ENCODE measurements at regions not wholly inside any gene's neighbourhood (a gene's known extent, or its start where the extent isn't known, plus 50 kb on each side); places are given as distances from the start of the nearest gene placed in this dataset.

DNA sequence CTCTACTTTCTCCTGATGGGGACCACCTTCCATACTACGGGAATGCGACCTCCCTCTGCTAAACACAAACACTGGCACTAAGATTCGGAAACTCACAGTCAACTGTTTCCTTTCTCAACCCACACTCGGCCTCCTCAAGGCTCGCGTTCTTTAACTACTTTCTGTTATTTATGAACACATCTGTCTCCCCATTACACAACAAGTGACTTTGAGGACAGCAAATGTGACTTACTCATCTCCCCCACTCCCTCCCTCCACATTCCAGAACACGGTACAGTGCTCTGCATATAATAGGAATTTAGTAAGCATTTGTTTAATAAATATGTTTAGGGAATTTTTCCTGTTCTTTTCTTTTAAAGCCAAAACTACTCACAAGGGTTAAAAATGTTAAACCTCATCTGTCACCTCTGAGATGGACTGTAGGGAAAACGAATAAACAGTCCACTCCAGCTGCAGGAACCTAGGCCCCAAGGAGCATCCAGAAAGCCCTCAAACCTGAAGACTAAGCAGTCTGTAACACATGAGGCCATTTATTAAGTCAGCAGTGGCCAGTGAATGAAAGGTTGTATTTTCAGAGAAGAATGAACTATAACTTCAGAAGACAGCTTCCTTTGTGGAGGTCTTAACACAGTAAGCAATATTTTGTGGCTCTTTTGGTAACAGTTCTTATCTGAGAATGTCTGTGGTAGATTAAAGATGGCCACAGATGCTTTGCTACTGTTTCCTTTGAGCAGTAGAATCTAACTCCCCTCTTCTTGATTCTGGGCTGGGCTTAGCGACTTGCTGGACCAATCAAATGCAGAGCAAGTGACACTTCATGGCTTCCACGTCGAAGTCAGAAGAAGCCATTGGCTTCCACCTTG, 209.6 kb upstream of the DTNBP1 start:
- DNase-seq = no peak

DNA sequence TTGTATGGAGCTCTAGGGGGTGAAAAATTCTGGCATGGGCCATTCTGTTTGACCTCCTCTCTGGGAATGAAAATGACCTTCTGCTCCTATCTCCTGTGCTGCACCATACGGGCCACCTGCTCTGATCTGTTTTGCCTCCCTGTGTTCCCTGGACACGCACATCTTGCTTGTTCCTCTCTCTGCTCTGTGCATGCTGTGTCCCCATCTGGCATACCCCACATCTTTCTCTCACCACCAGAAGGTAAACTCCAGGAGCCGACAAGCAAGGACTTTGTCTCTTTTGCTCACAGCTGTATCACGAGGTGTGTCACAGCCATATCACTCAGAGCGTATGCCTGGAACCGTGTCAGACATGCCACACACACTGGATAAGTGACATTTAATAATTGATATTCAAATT, 208.4 kb upstream of the DTNBP1 start:
- no peak for DNase-seq

DNA sequence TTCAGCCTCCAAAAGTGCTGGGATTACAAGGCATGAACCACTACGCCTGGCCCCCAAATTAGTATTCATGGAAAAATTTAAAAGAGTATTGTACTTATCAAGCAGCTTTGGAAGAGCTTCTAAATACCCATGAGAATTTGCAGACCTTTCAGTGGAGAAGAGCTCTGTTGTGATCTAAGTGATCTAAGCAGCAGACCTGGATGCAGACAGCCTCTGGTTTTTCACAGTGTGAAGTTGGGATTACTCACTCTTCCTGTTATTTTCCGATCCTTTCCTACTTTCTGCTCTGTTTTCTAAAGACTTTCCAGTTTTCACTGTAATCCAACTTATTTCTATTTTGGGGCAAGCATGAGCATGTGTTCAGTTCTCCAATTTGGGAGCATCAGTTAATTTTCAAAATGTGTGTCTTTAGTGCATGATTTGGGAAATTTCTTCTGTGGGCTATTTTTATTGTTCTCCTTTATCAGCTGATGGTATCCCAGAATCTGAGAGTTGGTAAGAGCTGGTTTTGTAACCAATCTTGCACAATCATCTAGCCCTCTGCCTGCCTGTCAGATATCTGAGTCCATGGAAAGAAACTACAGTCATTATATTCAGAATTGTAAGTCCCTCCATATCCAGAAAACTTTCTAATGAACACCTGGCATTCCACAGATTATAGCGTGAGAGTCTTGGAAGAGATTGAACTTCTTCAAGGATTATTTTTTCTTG, 207.7 kb upstream of the DTNBP1 start:
- no peak for DNase-seq

DNA sequence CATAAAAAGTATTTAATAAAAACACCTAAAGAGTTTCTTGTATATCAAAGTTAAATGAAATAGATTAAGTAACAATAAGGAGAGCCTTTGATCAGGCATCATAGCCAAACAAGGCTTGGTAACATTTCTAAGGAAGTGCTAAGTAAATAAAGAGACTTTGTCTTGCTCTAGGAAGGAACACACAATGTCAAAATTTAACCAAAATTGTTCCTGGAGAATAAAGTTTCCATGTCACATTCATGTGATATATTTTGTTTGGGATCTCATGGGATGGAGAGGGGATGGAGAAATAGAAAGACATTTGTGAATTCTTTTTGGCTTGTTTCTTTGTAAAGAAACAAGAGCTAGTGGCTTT, 201.9 kb upstream of the DTNBP1 start:
- DNase-seq = no peak

DNA sequence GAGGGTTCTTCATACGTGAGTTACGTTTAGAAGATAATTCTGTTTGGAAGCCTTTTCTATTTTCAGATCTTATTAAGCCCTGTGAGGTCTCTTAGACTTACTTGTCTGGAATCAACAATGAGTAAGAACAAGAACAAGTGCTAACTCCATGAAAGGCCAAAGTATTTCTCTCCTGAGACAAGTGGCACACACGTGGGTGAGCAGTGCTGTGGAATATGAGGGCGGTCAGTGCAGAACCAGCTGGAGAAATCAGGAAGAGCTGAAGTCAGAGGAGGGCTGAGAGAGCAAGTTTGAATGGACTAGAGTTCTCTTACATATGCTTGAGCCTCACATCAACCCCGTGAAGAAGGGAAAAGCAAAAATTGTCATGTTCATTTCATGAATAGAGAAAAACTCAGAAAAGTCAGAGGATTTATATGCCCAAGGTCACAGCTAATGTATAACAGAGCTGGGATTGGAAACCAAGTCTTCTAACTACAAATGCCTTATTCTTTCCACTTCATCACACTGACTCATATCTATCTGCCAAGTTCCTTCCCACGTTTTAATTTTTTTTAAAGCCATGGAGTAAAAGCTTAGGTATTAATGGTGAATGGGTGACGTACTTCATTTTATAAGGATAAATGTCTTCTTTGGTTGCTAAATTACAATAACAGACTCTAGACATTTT, 201.3 kb upstream of the DTNBP1 start:
- DNase-seq = no peak

DNA sequence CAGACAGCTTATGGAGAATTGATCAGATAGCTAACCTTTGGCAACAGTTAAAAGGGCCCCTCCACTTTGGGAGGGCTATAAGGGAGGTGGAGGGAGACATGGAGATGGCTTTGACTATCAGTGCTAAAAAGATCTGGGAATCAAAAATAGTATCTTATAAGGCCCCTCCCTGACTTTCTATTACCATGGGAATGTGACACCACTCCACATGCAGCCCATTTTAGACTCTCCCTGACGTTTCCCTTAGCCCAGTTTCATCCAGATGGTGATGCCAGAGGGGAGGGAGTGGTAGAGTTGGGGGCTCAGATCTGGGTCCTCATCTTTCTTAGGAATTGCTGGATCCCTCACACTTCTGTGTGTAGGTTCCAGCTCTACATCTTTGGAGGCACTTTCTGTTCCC, 200.0 kb upstream of the DTNBP1 start:
- no peak for DNase-seq

DNA sequence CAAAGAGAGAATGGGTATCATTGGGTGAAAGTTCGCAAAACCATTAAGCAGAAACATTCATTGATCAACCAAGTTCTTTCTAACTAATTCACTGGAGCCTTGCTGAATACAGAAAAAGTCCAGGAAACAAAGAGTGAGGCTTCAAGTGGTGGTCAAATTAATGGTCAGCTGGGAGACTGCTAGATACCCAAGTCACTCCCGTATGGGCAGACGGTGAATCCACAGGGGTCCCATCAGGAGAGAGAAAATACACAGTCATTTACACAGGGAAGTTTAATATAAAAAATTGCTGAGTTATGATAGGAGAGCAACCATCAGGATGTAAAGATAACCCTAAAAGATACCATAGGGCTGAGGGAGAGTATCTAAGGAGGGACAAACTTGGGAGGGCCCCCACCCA, 198.7 kb upstream of the DTNBP1 start:
- DNase-seq = no peak

DNA sequence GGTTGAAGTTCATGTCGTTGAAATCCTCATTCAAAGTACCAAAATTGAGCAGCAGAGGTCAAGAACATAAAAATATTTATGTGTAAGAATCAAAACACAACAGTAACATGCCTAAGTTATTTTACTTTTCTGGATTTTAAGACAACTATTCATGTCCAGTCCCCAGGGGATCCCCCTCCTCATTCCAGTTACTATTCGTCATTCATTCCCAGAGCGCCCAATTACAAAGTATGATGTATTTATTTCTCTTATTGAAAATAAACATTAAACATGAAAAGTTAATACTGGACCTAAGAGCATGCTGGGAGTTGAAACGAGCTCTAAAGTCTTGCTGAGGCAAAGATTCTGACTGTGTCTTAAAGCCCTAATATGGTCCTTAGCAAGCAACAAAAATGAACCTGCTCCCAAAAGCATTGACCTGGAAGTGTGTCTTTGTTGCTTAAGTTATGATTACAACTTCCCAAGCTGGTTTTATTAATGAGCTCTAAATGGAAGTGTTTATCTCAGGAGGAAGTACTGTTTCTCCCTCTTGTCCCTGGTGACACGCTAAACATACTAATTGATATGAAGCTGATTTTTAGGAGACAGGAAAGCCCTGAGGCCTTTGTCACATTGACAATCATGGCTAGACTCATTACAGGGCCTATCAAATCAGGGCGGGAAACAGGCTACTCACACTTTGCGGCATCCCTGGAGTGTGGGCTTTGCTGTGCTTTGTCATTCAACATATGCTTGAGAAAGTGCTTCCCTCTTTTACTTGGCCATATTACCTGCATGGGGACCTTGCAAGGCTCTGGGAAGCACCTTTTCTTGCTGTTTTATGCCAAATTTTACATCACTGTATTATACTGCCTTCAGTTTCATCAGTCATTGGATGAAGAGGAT, 192.2 kb upstream of the DTNBP1 start:
- DNase-seq = no peak

DNA sequence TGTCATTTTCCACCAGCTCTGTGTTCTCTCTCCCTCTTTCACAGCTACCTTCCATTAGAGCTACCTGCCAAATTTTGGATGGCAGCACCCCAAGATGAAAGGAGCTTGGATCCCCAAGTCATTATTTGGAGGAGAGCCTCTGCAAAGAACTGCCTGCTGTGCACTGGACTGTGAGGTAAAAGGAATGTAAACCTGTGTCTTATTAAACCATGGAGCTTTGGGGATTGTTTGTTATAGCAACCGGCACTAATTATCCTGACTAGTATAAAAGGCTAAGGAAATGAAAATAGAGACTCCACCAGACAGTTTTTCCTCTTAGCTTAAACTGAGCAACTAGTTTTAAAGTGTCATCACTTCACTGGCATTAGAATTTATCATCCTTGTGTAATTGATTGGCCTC, 191.6 kb upstream of the DTNBP1 start:
- DNase-seq = no peak

DNA sequence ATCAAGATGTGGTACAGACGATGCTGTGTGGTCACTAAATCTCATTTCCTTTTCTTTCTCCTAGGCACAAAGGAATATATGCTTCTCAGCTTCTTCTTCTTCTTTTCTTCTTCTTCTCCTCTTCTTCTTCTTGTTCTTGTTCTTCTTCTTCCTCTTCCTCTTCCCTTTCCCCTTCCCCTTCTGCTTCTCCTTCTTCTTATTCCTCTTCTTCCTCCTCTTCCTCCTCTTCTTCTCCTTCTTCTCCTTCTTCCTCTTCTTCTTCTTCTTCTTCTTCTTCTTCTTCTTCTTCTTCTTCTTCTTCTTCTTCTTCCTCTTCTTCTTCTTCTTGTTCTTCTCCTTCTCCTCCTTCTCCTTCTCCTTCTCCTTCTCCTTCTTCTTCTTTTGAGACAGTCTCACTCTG, 190.4 kb upstream of the DTNBP1 start:
- no peak for DNase-seq

DNA sequence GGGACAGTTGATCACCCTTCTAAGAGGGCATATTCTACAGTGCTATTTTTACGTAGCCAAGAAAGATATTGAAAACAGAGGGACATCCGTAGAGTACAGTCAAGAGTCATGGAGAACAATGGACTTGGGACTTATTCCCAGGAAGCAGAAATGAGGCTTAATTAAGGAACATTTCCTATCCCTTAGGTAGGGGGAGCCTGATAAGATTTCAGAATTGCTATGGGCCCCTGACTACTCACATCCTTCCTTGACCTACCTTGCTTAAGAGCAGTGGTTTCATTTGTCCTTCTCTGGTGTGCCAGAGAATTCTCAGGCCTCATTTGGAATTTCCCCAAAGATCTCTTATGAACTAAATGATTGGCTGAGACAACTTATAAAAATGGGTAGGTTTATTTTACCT, 189.5 kb upstream of the DTNBP1 start:
- no peak for DNase-seq

DNA sequence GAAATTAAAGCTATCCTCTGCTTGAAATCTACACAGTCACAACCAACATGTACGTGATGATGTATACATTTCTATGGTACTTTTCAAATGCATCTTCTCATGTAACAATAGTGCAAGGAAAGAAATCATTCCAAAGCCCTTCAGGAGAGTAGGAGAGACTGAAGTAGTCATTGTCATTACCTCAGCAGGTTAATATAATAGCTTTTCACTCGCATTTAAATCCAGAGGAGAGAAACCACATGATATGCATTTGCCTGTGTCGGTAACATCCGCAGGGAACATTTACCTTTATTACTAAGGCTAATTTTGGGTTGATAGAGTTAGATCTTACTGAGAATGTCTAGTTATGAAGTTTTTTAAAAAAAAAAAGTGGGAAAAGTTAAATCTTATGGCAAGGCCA, 186.6 kb upstream of the DTNBP1 start:
- DNase-seq = no peak

DNA sequence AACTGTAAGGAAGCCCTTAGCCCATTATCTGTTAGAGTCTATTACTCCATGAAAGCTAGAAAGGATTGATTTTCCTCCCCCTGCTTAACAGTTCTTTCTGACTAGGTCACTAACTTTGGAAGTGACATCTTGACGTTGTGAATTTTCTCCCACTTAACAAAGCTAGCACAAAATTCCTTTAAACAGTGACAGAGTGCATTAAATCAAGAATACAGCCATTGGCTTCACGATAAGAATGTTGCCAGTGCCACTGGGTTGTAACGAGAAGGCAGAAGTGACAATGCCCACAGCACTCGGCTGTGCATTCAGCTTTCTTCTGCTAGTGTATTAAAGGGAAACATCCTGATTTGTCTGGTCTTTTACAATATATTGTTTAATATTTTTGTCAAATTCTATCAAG, 182.7 kb upstream of the DTNBP1 start:
- DNase-seq = no peak

DNA sequence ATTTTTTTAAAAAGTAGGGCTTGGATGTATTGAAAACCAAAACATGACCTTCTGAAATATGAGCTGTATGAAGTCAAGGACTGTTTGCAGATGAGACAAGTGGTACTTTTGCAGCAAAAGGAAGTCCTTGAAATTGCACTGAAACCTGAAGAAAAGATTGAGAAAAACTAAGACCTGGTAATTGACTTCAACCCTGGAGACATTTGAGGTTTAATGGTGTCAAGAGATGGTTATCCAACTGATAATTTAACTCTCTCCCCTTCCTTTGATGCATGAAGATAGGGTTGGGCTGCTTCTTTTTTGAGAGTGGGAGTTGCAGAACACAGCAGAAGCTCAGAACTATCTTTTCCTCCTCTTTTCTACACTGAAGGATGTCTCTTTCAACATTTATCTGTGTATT, 180.9 kb upstream of the DTNBP1 start:
- no peak for DNase-seq

DNA sequence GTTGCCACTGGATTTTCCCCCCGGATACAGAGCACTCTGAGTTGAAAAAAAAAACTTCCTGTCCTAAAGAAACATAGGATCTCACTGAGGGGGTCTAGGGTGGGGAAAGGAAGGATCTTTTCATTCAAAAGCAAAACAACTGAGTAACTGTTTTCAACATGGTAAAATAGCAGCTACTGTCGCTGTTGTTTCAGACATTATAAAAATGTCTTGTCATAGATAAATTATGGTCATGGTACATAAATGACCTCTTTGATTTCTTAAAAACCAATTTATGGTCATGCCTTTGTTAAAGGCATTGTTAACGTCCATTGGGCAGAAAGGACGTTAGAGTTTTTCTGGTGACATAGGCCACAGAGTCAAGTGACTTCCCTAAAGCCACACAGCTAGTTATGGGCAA, 180.4 kb upstream of the DTNBP1 start:
- no peak for DNase-seq

DNA sequence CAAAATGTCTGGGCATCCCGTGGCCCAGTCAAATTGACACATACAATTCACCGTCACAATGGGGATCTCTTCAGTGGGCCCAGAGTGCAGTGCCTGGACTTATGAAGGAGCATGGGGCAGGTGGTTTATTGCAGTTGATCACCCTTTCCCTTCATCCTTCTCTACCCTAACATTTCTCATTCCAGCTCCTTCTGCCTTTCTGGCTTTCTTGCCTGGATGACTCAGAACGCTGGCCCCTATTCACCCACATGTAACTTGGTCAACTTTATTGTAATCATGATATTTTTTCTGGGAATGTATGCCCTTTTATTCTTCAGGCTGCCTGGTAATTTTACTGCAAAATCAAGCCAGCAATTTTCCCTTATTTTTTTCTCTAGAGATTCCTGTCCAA, 179.9 kb upstream of the DTNBP1 start:
- no peak for DNase-seq

DNA sequence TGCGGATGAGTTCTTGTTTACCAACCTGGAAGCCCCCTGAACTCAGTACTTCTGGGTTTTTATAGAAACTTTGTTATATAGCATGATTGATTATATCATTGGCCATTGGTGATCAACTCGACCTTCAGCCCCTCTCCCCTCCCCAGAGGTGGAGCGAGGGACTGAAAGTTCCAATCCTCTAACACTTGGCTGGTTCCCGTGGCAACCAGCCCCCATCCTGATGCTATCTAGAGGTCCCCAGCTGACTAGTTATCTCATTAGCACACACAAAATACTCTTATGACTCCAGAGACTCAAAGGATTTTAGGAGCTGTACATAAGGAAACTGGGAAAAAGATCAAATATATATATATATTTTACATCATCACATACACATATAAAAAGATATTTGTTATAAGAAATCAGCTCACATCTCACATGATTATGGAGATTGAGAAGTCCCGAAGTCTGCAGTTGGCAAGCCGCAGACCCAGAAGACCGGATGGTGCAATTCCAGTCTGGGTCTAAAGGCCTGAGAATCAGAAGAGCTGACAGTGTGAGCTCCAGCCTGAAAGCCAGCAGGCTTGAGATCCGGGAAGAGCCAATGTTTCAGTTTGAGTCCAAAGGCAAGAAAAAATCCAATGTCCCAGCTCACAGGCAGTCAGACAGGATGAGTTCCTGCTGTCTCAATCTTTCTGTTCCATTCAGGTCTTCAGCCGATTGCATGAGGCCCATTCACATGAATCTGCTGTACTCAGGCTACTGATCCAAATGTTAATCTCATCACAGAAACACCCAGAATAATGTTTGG, 179.3 kb upstream of the DTNBP1 start:
- no peak for DNase-seq

DNA sequence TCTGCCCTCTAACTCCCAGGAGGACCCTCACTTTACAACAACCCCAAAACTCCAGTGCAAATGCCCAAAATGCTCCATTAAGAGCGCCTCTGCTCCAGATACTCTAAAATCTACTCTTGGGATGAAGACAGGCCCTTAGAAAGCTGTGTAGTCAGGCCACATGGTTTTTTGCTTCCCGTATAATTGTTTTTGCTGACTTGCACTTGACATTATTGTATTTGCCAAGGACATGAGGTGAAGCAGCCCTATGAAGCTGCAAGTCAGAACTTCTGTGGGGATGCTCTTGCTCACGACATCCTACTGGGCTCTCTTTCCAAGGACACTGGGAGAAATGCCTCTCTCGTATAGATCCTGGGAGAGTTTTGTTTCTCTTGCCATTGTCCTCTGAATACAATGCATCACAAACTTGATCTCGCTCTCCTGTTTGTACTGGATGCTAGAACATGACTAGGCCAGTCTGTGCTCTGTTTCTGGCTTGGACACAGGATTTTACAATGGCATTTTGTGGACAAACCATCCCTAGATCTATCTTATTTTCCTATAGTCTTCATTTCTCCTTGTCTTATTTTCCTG, 177.2 kb upstream of the DTNBP1 start:
- no peak for DNase-seq

DNA sequence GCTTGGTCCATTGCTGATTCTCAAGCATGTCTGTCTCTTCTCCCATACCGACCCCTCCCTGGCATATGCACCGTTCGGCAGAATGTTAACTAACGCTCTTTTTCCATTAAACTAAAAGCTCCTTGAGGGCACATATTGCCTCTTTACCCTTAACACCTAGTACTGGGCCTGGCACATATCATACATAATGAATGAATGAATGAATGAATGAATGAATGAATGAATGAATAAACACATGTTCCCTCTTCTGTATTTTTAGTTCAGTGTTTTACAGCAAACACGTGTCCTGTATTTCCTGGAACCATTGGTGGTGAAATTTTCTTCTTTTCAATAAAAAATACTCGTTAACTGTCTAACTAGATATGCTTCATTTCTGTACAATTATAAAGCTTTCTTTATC, 174.4 kb upstream of the DTNBP1 start:
- DNase-seq = no peak

DNA sequence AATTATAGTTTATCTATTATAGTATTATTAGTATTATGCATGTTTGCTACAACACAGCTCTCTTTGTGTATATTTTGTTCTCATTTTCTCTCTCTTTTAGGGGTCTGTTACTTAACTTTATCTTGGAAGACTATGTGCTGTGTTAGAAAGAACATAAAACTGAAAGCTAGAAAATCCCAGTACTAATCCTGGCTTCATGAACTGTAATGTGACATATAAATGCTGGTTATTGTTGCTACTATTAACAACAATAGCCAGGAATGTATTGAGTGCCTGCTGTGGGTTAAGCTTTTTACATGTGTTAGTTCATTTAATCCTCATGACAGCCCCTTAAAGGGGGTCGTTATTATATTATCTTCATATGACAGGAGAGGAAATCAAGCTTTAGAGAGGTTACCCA, 170.0 kb upstream of the DTNBP1 start:
- no peak for DNase-seq

DNA sequence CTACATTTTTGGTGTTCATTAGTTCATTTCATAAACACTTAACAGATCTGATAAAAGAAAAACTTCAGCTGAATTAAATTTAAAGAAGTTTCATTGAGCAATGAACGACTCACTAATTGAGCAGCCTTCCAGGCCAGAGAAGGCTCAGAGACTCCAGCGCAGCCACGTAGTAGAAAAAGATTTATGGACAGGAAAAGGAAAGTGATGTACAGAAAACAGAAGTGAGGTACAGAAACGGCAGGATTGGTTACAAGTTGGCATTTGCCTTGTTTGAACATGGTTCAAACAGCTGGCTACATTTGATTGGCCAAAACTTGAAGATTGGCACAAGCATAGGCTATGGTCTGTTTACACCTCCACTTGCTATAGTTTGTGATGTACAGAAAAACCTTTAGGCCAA, 166.3 kb upstream of the DTNBP1 start:
- no peak for DNase-seq
